OCI-LY7 (cell line): ENCODE measurements at regions not wholly inside any gene's neighbourhood (a gene's known extent, or its start where the extent isn't known, plus 50 kb on each side); places are given as distances from the start of the nearest gene placed in this dataset.

ENCODE experiments used
- BruUV-seq: library from RNA; stranded (reverse); fragments of 400-500 nt; replicated peaks from 2 replicates; lab custom pipeline; 2021; lab: Mats Ljungman, UMichigan
- CTCF ChIA-PET: fragments of 300-600 bp; sonication (Branson Sonifier 250); formaldehyde crosslinking; loops from one replicate; lab custom pipeline; 2022; ENCODE audit warnings: antibody characterized with exemption; ENCODE audit not compliant: unreplicated experiment; lab: Charles Lee
- POLR2A ChIA-PET: fragments of 300-600 bp; sonication (Branson Sonifier 250); formaldehyde crosslinking; loops from one replicate; lab custom pipeline; 2022; ENCODE audit warnings: antibody characterized with exemption; lab: Charles Lee
- DNase-seq: peaks from one replicate; pipeline ENCODE4 v3.0.0-alpha.2; 2015; ENCODE audit warnings: low spot score
- H2AFZ ChIP-seq: fragments of 200-600 bp; sonication (generic), shearing (Covaris generic); 2 replicates; pipeline ENCODE4 v1.6.1; 2014; ENCODE audit warnings: mild to moderate bottlenecking, antibody characterized with exemption, low read length, moderate library complexity
- H3K27ac ChIP-seq: fragments of 200-600 bp; sonication (generic); 2 replicates; pipeline ENCODE4 v1.5.1; 2014; ENCODE audit warnings: mixed run types, low read depth, mild to moderate bottlenecking, moderate library complexity, low read length, inconsistent platforms; ENCODE audit not compliant: poor library complexity, severe bottlenecking
- H3K36me3 ChIP-seq: fragments of 200-600 bp; sonication (generic); 2 replicates; pipeline ENCODE4 v1.6.1; 2014; ENCODE audit warnings: mild to moderate bottlenecking, antibody characterized with exemption, low read length, moderate library complexity, mixed read lengths; ENCODE audit not compliant: insufficient read depth
- H3K4me1 ChIP-seq: fragments of 200-600 bp; sonication (generic); 2 replicates; pipeline ENCODE4 v1.5.1; 2014; ENCODE audit warnings: mild to moderate bottlenecking, low read length; ENCODE audit not compliant: insufficient read depth, poor library complexity, severe bottlenecking
- H3K4me2 ChIP-seq: fragments of 200-600 bp; sonication (generic); 2 replicates; pipeline ENCODE4 v1.6.1; 2014; ENCODE audit warnings: mild to moderate bottlenecking, low read length
- H3K4me3 ChIP-seq: fragments of 200-600 bp; sonication (generic); 2 replicates; pipeline ENCODE4 v1.5.1; 2014; ENCODE audit warnings: mild to moderate bottlenecking, low read depth, low read length; ENCODE audit not compliant: poor library complexity, severe bottlenecking
- H3K79me2 ChIP-seq: fragments of 200-600 bp; sonication (generic); 2 replicates; pipeline ENCODE4 v1.6.1; 2016; ENCODE audit warnings: low read depth, mild to moderate bottlenecking, low read length, moderate library complexity, mixed read lengths; ENCODE audit not compliant: insufficient read depth
- H3K9me2 ChIP-seq: fragments of 200-600 bp; sonication (generic); 2 replicates; pipeline ENCODE4 v1.6.1; 2016; ENCODE audit warnings: mild to moderate bottlenecking, low read length, mixed read lengths; ENCODE audit not compliant: insufficient read depth
- H3K9me3 ChIP-seq: fragments of 200-600 bp; sonication (generic); 2 replicates; pipeline ENCODE4 v1.6.1; 2014; ENCODE audit warnings: mild to moderate bottlenecking, mixed run types, low read length, mixed read lengths
- H4K20me1 ChIP-seq: fragments of 200-600 bp; sonication (generic); 2 replicates; pipeline ENCODE4 v1.6.1; 2014; ENCODE audit warnings: mild to moderate bottlenecking, antibody characterized with exemption, low read length, moderate library complexity, mixed read lengths; ENCODE audit not compliant: insufficient read depth
- EZH2phosphoT487 ChIP-seq: fragments of 200-600 bp; sonication (generic); IDR thresholded peaks from 2 replicates; pipeline ENCODE4 v1.6.1; 2018; ENCODE audit warnings: low read depth, borderline replicate concordance, mild to moderate bottlenecking, mixed run types, antibody characterized with exemption, low read length, moderate library complexity, mixed read lengths
- intact Hi-C: fragments of 100-400 bp; cut with micrococcal nuclease; formaldehyde crosslinking; loops from one replicate; pipeline ENCODE4 v1.10.0; 2022; ENCODE audit not compliant: unreplicated experiment
- TF ChIP-seq, protein P1 (sequence below): fragments of 200-600 bp; sonication (generic); conservative IDR thresholded peaks from 2 replicates; pipeline ENCODE4 v1.5.1; 2014; ENCODE audit warnings: mild to moderate bottlenecking, antibody characterized with exemption, low read length, moderate library complexity, mixed read lengths

- intact Hi-C loops: no loop called here
- no peaks in the 10 kb centered on the region for H3K36me3 ChIP-seq
- no peaks in the 10 kb centered on the region for H4K20me1 ChIP-seq
- TF ChIP-seq, protein P1, sequence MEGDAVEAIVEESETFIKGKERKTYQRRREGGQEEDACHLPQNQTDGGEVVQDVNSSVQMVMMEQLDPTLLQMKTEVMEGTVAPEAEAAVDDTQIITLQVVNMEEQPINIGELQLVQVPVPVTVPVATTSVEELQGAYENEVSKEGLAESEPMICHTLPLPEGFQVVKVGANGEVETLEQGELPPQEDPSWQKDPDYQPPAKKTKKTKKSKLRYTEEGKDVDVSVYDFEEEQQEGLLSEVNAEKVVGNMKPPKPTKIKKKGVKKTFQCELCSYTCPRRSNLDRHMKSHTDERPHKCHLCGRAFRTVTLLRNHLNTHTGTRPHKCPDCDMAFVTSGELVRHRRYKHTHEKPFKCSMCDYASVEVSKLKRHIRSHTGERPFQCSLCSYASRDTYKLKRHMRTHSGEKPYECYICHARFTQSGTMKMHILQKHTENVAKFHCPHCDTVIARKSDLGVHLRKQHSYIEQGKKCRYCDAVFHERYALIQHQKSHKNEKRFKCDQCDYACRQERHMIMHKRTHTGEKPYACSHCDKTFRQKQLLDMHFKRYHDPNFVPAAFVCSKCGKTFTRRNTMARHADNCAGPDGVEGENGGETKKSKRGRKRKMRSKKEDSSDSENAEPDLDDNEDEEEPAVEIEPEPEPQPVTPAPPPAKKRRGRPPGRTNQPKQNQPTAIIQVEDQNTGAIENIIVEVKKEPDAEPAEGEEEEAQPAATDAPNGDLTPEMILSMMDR: no peak
- TF ChIP-seq EZH2phosphoT487: no peak
- no peaks in the 10 kb centered on the region for H3K9me3 ChIP-seq
- ChIA-PET CTCF (no interaction called here), POLR2A (no interaction called here)
- no TSS peak for BruUV-seq
- no peak overlapping the region for H3K4me2 ChIP-seq
- no peak for DNase-seq
- H3K9me2 ChIP-seq: no peaks in the 10 kb centered on the region
- H3K4me3 ChIP-seq: no peak overlapping the region
- no peaks in the 10 kb centered on the region for H3K79me2 ChIP-seq
- no peak overlapping the region for H2AFZ ChIP-seq
- no peaks in the 10 kb centered on the region for H3K4me1 ChIP-seq
- H3K27ac ChIP-seq: no peak overlapping the region
Measured at GRCh38 chr9:71331603-71332002, 210.2 kb upstream of the TRPM3 start.

DNA sequence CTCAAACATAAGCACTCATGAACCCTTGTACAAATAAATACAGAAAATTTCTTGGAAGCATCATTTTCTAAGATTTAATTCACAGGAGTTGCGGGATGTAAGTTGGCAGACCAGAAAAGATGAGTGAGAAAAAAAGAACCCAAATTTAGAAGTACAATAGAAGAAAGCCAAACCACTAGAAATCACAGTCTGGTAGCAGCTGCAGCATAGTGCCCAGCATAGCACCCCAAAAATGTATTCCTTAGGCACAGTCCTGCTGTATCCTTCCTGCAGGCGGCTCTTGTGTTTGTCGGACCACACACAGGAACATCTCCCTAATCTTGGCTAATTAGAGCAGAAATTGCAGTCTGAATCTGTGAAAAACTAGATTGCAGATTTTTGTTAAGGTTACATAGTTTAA, 208.5 kb upstream of the TRPM3 start:
- no peak overlapping the region for H3K4me2 ChIP-seq
- no peak overlapping the region for H3K27ac ChIP-seq
- intact Hi-C loops: no loop called here
- no peak for DNase-seq
- H3K36me3 ChIP-seq: no peaks in the 10 kb centered on the region
- no peaks in the 10 kb centered on the region for H3K79me2 ChIP-seq
- no peak overlapping the region for H3K4me3 ChIP-seq
- no peaks in the 10 kb centered on the region for H4K20me1 ChIP-seq
- no peak overlapping the region for H2AFZ ChIP-seq
- no peaks in the 10 kb centered on the region for H3K4me1 ChIP-seq
- TF ChIP-seq, protein P1: no peak
- TF ChIP-seq EZH2phosphoT487: no peak
- BruUV-seq: no TSS peak
- CTCF ChIA-PET: no interaction called here
- no peaks in the 10 kb centered on the region for H3K9me3 ChIP-seq
- POLR2A ChIA-PET: no interaction called here
- no peaks in the 10 kb centered on the region for H3K9me2 ChIP-seq

GRCh38 chr9:71326360-71326759, 204.9 kb upstream of the TRPM3 start:
- BruUV-seq: no TSS peak
- H3K36me3 ChIP-seq: no peaks in the 10 kb centered on the region
- H3K4me3 ChIP-seq: no peak overlapping the region
- no peak overlapping the region for H3K27ac ChIP-seq
- TF ChIP-seq, protein P1: no peak
- no peak for TF ChIP-seq EZH2phosphoT487
- no peaks in the 10 kb centered on the region for H3K4me1 ChIP-seq
- H3K9me3 ChIP-seq: no peaks in the 10 kb centered on the region
- ChIA-PET POLR2A (no interaction called here), CTCF (no interaction called here)
- no peak overlapping the region for H2AFZ ChIP-seq
- no peaks in the 10 kb centered on the region for H3K9me2 ChIP-seq
- H3K4me2 ChIP-seq: no peak overlapping the region
- intact Hi-C loops: no loop called here
- DNase-seq: no peak
- no peaks in the 10 kb centered on the region for H3K79me2 ChIP-seq
- no peaks in the 10 kb centered on the region for H4K20me1 ChIP-seq
